ENCODE measurements at regions not wholly inside any gene's neighbourhood (a gene's known extent, or its start where the extent isn't known, plus 50 kb on each side); places are given as distances from the start of the nearest gene placed in this dataset.

GRCh38 chr2:82675186-82675585 is 1783.9 kb downstream of the SUCLG1 start:
- no peak for TF ChIP-seq ZNF24 (IDR thresholded peaks at IDR 0.05)
- no peak for TF ChIP-seq EZH2 (IDR thresholded peaks at IDR 0.05; ENCODE audit: borderline replicate concordance, control insufficient read depth, low read depth, low read length)
- TF ChIP-seq NR2C2 (IDR thresholded peaks at IDR 0.05; ENCODE audit: borderline replicate concordance, control insufficient read depth, insufficient read length, low read depth), result no peak
- TF ChIP-seq USF1 (IDR thresholded peaks at IDR 0.05; ENCODE audit: borderline replicate concordance, extremely low read length, insufficient read depth, low read depth, low read length), result no peak
- no peak for TF ChIP-seq WRNIP1 (IDR thresholded peaks at IDR 0.05; ENCODE audit: borderline replicate concordance, low read depth, low read length)
- no peak for TF ChIP-seq ZBTB4 (CRISPR knock-in tag; IDR thresholded peaks at IDR 0.05)
- TF ChIP-seq BRCA1 (IDR thresholded peaks at IDR 0.05; ENCODE audit: low read depth, low read length), result no peak
- TF ChIP-seq, protein P1, sequence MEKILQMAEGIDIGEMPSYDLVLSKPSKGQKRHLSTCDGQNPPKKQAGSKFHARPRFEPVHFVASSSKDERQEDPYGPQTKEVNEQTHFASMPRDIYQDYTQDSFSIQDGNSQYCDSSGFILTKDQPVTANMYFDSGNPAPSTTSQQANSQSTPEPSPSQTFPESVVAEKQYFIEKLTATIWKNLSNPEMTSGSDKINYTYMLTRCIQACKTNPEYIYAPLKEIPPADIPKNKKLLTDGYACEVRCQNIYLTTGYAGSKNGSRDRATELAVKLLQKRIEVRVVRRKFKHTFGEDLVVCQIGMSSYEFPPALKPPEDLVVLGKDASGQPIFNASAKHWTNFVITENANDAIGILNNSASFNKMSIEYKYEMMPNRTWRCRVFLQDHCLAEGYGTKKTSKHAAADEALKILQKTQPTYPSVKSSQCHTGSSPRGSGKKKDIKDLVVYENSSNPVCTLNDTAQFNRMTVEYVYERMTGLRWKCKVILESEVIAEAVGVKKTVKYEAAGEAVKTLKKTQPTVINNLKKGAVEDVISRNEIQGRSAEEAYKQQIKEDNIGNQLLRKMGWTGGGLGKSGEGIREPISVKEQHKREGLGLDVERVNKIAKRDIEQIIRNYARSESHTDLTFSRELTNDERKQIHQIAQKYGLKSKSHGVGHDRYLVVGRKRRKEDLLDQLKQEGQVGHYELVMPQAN (conservative IDR thresholded peaks at IDR 0.05), result no peak
- TF ChIP-seq HCFC1 (IDR thresholded peaks at IDR 0.05; ENCODE audit: low read length), result no peak
- no peak for TF ChIP-seq NRF1 (conservative IDR thresholded peaks at IDR 0.05; ENCODE audit: low read depth, low read length)
